ENCODE measurements at regions not wholly inside any gene's neighbourhood (a gene's known extent, or its start where the extent isn't known, plus 50 kb on each side); places are given as distances from the start of the nearest gene placed in this dataset.

DNA sequence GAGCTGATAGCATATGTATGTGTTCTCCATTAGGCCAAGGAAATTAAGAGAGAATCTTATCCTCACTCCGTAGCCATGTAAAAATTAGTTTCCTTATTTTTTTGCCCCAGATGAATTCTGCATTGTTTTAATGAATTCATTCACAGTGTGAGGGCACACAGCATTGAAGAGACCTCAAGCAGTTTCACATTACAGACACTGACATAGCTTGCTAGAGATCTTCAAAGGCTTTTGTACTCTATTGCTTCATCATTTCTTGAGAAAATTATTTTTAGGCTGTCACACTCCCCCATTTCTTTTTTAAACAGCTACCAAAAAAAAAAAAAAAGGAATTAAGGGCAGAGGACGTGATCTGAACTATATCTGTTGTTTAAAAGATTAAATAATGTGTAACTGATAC, 251.1 kb downstream of the BCAT1 start:
- no peak for TF ChIP-seq EZH2 (IDR thresholded peaks at IDR 0.05; ENCODE audit: borderline replicate concordance, insufficient read depth, low read depth, low read length, poor library complexity, severe bottlenecking)
- TF ChIP-seq, protein P1, sequence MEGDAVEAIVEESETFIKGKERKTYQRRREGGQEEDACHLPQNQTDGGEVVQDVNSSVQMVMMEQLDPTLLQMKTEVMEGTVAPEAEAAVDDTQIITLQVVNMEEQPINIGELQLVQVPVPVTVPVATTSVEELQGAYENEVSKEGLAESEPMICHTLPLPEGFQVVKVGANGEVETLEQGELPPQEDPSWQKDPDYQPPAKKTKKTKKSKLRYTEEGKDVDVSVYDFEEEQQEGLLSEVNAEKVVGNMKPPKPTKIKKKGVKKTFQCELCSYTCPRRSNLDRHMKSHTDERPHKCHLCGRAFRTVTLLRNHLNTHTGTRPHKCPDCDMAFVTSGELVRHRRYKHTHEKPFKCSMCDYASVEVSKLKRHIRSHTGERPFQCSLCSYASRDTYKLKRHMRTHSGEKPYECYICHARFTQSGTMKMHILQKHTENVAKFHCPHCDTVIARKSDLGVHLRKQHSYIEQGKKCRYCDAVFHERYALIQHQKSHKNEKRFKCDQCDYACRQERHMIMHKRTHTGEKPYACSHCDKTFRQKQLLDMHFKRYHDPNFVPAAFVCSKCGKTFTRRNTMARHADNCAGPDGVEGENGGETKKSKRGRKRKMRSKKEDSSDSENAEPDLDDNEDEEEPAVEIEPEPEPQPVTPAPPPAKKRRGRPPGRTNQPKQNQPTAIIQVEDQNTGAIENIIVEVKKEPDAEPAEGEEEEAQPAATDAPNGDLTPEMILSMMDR (IDR thresholded peaks at IDR 0.05), result no peak
